Hepatocyte (in vitro differentiated cells): ENCODE measurements at regions not wholly inside any gene's neighbourhood (a gene's known extent, or its start where the extent isn't known, plus 50 kb on each side); places are given as distances from the start of the nearest gene placed in this dataset.
"Not testable (repeated sequence)": the region's sequence is repeated elsewhere in the genome, so short reads cannot be mapped to it uniquely, and the experiment has no call there.

Experiments used
- DNase-seq: peaks from one replicate; pipeline ENCODE4 v3.0.0-alpha.2; 2016; ENCODE audit warnings: low spot score
- H2AFZ ChIP-seq: fragments of 200-600 bp; sonication (generic); 2 replicates; pipeline ENCODE4 v1.6.0; 2016; ENCODE audit warnings: antibody characterized with exemption, mild to moderate bottlenecking
- H3K27ac ChIP-seq: fragments of 200-600 bp; sonication (generic); 2 replicates; pipeline ENCODE4 v1.5.1; 2016; ENCODE audit warnings: mild to moderate bottlenecking
- H3K27me3 ChIP-seq: fragments of 200-600 bp; sonication (generic); 2 replicates; pipeline ENCODE4 v1.6.1; 2016
- H3K36me3 ChIP-seq: fragments of 200-600 bp; sonication (generic); replicated peaks from 2 replicates; pipeline ENCODE4 v1.5.1; 2016; ENCODE audit warnings: low read depth; ENCODE audit not compliant: insufficient read depth
- H3K4me1 ChIP-seq: fragments of 200-600 bp; sonication (generic); 2 replicates; pipeline ENCODE4 v1.5.1; 2016; ENCODE audit warnings: mild to moderate bottlenecking, moderate library complexity; ENCODE audit not compliant: insufficient read depth
- H3K4me2 ChIP-seq: fragments of 200-600 bp; sonication (generic); 2 replicates; pipeline ENCODE4 v1.6.0; 2016
- H3K4me3 ChIP-seq: fragments of 200-600 bp; sonication (generic); 2 replicates; pipeline ENCODE4 v1.5.1; 2016; ENCODE audit warnings: mild to moderate bottlenecking
- H3K79me2 ChIP-seq: fragments of 200-600 bp; sonication (generic); 2 replicates; pipeline ENCODE4 v1.6.0; 2017; ENCODE audit warnings: mild to moderate bottlenecking
- H3K9me2 ChIP-seq: fragments of 200-600 bp; sonication (generic); replicated peaks from 2 replicates; pipeline ENCODE4 v1.6.0; 2017; ENCODE audit warnings: mild to moderate bottlenecking; ENCODE audit not compliant: insufficient read depth
- H3K9me3 ChIP-seq: fragments of 200-600 bp; sonication (generic); 2 replicates; pipeline ENCODE4 v1.5.1; 2016; ENCODE audit warnings: low read depth, mild to moderate bottlenecking
- H4K20me1 ChIP-seq: fragments of 200-600 bp; sonication (generic); 2 replicates; pipeline ENCODE4 v1.6.0; 2016; ENCODE audit warnings: mild to moderate bottlenecking; ENCODE audit not compliant: insufficient read depth, poor library complexity, severe bottlenecking
- EZH2 ChIP-seq: fragments of 200-600 bp; sonication (generic); IDR thresholded peaks from 2 replicates; pipeline ENCODE4 v1.6.1; 2016; ENCODE audit warnings: antibody characterized with exemption, mild to moderate bottlenecking, borderline replicate concordance
- EZH2phosphoT487 ChIP-seq: fragments of 200-600 bp; sonication (generic); IDR thresholded peaks from one replicate; pipeline ENCODE4 v1.6.1; 2018; ENCODE audit warnings: antibody characterized with exemption, mild to moderate bottlenecking, low read depth, moderate library complexity; ENCODE audit not compliant: unreplicated experiment, severe bottlenecking
- WGBS: methylation state at CpG from one replicate; pipeline ENCODE4 v1.1.6; 2016; ENCODE audit warnings: low lambda C conversion rate; ENCODE audit errors: missing lambda C conversion rate; 5-methylcytosine and 5-hydroxymethylcytosine counted together
- TF ChIP-seq, protein P1 (sequence below): fragments of 200-600 bp; sonication (generic); IDR thresholded peaks from 2 replicates; pipeline ENCODE4 v1.5.1; 2016; ENCODE audit warnings: antibody characterized with exemption, mild to moderate bottlenecking; ENCODE audit not compliant: poor library complexity

DNA sequence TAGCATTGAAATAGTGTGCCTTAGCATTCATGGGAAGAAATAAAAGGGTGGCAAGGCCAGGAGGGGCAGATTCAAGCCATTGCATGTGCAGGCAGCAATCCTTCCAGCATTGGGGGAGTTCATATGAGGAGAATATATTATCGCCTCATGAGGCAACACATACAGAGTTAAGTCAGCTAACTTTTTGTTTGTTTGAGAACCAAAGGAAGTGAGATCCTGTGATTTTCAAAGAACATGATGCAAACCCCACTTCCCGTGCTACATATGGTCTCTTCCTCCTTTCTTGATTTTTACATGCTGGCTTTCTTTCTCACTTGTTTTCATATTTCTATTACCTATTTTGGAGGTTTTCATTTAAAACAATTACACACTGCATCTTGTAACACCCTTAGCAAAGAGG is 579.7 kb upstream of the ARID1B start:
- no peaks in the 10 kb centered on the region for H3K4me1 ChIP-seq
- no peak overlapping the region for H2AFZ ChIP-seq
- H3K4me3 ChIP-seq, result no peak overlapping the region
- no peak overlapping the region for H3K27ac ChIP-seq
- H3K79me2 ChIP-seq, result no peaks in the 10 kb centered on the region
- no peaks in the 10 kb centered on the region for H3K36me3 ChIP-seq
- no peak for TF ChIP-seq EZH2
- no peak for TF ChIP-seq EZH2phosphoT487
- TF ChIP-seq, protein P1, sequence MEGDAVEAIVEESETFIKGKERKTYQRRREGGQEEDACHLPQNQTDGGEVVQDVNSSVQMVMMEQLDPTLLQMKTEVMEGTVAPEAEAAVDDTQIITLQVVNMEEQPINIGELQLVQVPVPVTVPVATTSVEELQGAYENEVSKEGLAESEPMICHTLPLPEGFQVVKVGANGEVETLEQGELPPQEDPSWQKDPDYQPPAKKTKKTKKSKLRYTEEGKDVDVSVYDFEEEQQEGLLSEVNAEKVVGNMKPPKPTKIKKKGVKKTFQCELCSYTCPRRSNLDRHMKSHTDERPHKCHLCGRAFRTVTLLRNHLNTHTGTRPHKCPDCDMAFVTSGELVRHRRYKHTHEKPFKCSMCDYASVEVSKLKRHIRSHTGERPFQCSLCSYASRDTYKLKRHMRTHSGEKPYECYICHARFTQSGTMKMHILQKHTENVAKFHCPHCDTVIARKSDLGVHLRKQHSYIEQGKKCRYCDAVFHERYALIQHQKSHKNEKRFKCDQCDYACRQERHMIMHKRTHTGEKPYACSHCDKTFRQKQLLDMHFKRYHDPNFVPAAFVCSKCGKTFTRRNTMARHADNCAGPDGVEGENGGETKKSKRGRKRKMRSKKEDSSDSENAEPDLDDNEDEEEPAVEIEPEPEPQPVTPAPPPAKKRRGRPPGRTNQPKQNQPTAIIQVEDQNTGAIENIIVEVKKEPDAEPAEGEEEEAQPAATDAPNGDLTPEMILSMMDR, result no peak
- 98% methylated on average over 2 of the region's 2 CpGs for WGBS
- no peak overlapping the region for H3K4me2 ChIP-seq
- H4K20me1 ChIP-seq, result no peaks in the 10 kb centered on the region
- H3K27me3 ChIP-seq, result no peaks in the 10 kb centered on the region
- no peaks in the 10 kb centered on the region for H3K9me2 ChIP-seq
- no peaks in the 10 kb centered on the region for H3K9me3 ChIP-seq
- no peak for DNase-seq

DNA sequence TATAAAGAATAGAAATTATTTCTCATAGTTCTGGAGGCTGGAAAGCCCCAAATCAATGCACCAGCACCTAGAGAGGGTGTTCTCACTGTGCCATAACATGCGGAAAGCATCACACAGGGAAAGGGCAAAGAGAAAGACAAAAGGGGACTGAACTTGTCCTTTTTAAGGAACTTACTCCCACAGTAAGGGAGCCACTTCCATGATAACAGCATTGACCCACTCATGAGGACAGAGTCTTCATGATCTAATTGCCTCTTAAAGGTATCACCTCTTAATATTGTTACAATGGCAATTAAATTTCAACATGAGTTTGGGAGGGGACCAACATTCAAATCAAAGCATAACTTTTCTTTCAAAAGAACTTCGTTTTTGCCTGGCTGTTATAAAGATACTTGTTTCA is 582.2 kb upstream of the ARID1B start:
- peaks cover 4% of the 10 kb centered on the region for H3K9me2 ChIP-seq
- H3K4me1 ChIP-seq, result no peaks in the 10 kb centered on the region
- 81% methylated on average over 2 of the region's 2 CpGs for WGBS
- H3K79me2 ChIP-seq, result no peaks in the 10 kb centered on the region
- TF ChIP-seq EZH2phosphoT487 (no peak), EZH2 (no peak)
- TF ChIP-seq, protein P1, result no peak
- no peak overlapping the region for H3K27ac ChIP-seq
- no peak overlapping the region for H3K4me2 ChIP-seq
- H3K4me3 ChIP-seq, result no peak overlapping the region
- H2AFZ ChIP-seq, result no peak overlapping the region
- no peaks in the 10 kb centered on the region for H3K36me3 ChIP-seq
- no peaks in the 10 kb centered on the region for H3K27me3 ChIP-seq
- H3K9me3 ChIP-seq, result no peaks in the 10 kb centered on the region
- no peaks in the 10 kb centered on the region for H4K20me1 ChIP-seq
- no peak for DNase-seq

DNA sequence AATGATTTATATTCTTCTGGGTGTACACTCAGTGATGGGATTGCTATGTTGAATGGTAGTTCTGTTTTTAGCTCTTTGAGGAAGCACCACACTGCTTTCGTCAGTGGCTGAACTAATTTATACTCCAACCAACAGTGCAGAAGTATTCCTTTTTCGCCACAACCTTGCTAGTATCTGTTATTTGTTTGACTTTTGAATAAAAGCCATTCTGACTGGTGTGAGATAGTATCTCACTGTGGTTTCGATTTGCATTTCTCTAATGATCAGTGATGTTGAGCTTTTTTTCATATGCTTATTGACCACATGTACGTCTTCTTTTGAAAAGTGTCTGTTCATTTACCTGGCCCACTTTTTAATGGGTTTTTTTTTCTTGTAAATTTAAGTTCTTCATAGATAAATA is 583.8 kb upstream of the ARID1B start:
- no peak overlapping the region for H3K4me2 ChIP-seq
- H3K9me2 ChIP-seq, result peaks cover 4% of the 10 kb centered on the region
- TF ChIP-seq EZH2 (no peak), EZH2phosphoT487 (no peak)
- TF ChIP-seq, protein P1, result no peak
- no peaks in the 10 kb centered on the region for H4K20me1 ChIP-seq
- WGBS, result 91% methylated on average over 4 of the region's 4 CpGs
- DNase-seq, result no peak
- H3K27me3 ChIP-seq, result no peaks in the 10 kb centered on the region
- H2AFZ ChIP-seq, result no peak overlapping the region
- no peaks in the 10 kb centered on the region for H3K79me2 ChIP-seq
- H3K9me3 ChIP-seq, result no peaks in the 10 kb centered on the region
- H3K4me1 ChIP-seq, result no peaks in the 10 kb centered on the region
- H3K27ac ChIP-seq, result no peak overlapping the region
- no peaks in the 10 kb centered on the region for H3K36me3 ChIP-seq
- H3K4me3 ChIP-seq, result no peak overlapping the region

DNA sequence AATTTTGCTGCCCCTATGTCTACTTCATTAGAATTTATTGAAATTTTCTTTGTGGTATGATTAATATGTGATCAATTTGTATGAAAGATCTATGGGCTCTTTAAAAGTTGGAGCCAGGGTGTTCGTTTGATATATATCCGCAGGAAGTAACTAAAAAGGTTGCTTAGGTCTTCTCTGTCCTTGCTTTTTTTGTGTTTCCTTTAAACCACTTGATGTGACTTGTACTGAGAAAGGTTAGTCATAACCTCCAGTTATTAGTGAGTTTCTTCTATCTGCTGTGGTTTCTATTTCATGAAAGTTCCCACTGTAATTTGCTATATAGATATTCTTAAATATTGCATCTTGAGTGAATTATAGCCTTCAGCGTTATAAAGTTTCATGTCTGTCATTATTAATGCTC is 585.3 kb upstream of the ARID1B start:
- no peak overlapping the region for H3K4me2 ChIP-seq
- no peaks in the 10 kb centered on the region for H3K4me1 ChIP-seq
- no peak overlapping the region for H3K27ac ChIP-seq
- no peaks in the 10 kb centered on the region for H3K36me3 ChIP-seq
- H3K9me3 ChIP-seq, result no peaks in the 10 kb centered on the region
- H2AFZ ChIP-seq, result no peak overlapping the region
- H3K79me2 ChIP-seq, result no peaks in the 10 kb centered on the region
- peaks cover 4% of the 10 kb centered on the region for H3K9me2 ChIP-seq
- no peaks in the 10 kb centered on the region for H3K27me3 ChIP-seq
- H3K4me3 ChIP-seq, result no peak overlapping the region
- TF ChIP-seq, protein P1, result no peak
- TF ChIP-seq EZH2 (no peak), EZH2phosphoT487 (no peak)
- H4K20me1 ChIP-seq, result no peaks in the 10 kb centered on the region
- 90% methylated on average over 3 of the region's 3 CpGs for WGBS
- no peak for DNase-seq

DNA sequence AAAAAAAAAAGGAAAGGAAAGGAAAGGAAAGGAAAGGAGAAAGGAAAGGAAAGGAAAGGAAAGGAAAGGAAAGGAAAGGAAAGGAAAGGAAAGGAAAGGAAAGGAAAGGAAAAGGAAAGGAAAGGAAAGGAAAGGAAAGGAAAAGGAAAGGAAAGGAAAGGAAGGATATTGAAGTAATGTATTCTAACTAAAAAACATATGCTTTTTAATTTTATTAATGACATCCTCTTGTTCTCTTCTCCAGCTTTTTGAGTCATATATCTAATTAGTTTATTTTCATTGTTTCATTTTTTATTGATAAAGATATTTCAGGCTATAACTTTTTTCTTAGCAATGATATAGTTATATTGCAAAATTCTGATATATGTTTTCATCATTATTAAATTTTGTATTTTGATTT is 585.8 kb upstream of the ARID1B start:
- H3K4me2 ChIP-seq, H3K4me3 ChIP-seq, H3K4me1 ChIP-seq, H3K27ac ChIP-seq, H3K36me3 ChIP-seq, H3K27me3 ChIP-seq, H3K9me2 ChIP-seq, H2AFZ ChIP-seq, H3K79me2 ChIP-seq, H3K9me3 ChIP-seq, H4K20me1 ChIP-seq, DNase-seq: not testable (repeated sequence)
